ENCODE measurements at regions not wholly inside any gene's neighbourhood (a gene's known extent, or its start where the extent isn't known, plus 50 kb on each side); places are given as distances from the start of the nearest gene placed in this dataset.
A peak's percentile ranks its signal among the peaks of the same experiment; 100 is the strongest.

GRCh38 chr1:221946768-221947167 is 204.9 kb upstream of the DUSP10 start:
- no peak for TF ChIP-seq CTCF (IDR thresholded peaks at IDR 0.05)
- ATAC-seq: no peak
- no peak for DNase-seq
- H3K9me3 ChIP-seq: peaks cover 5% of the 10 kb centered on the region
- intact Hi-C loops (cut with DNase I, micrococcal nuclease): no loop called here
- no peak overlapping the region for H3K4me3 ChIP-seq
- no peaks in the 10 kb centered on the region for H3K4me1 ChIP-seq (ENCODE audit: low read depth)
- H3K36me3 ChIP-seq (ENCODE audit: low read depth): no peaks in the 10 kb centered on the region

- DNase-seq (no peak), ATAC-seq (no peak)
- TF ChIP-seq CTCF (IDR thresholded peaks at IDR 0.05): no peak
- intact Hi-C loops (cut with DNase I, micrococcal nuclease): no loop called here
- Histone ChIP-seq H3K9me3 (peaks cover 5% of the 10 kb centered on the region), H3K4me1 (ENCODE audit: low read depth) (no peaks in the 10 kb centered on the region), H3K36me3 (ENCODE audit: low read depth) (no peaks in the 10 kb centered on the region), H3K4me3 (no peak overlapping the region)
These were observed 203.8 kb upstream of the DUSP10 start for GRCh38 chr1:221945669-221946068.

- ATAC-seq (no peak), DNase-seq (no peak)
- Histone ChIP-seq H3K4me3 (no peak overlapping the region), H3K36me3 (ENCODE audit: low read depth) (no peaks in the 10 kb centered on the region), H3K4me1 (ENCODE audit: low read depth) (no peaks in the 10 kb centered on the region), H3K9me3 (peaks cover 5% of the 10 kb centered on the region)
- no peak for TF ChIP-seq CTCF (IDR thresholded peaks at IDR 0.05)
- intact Hi-C loops (cut with DNase I, micrococcal nuclease): no loop called here
These were observed 202.5 kb upstream of the DUSP10 start for GRCh38 chr1:221944247-221944870.

- peaks cover 5% of the 10 kb centered on the region for H3K9me3 ChIP-seq
- H3K36me3 ChIP-seq (ENCODE audit: low read depth): no peaks in the 10 kb centered on the region
- DNase-seq (no peak), ATAC-seq (no peak)
- no peak overlapping the region for H3K4me3 ChIP-seq
- no peaks in the 10 kb centered on the region for H3K4me1 ChIP-seq (ENCODE audit: low read depth)
- intact Hi-C loops (cut with DNase I, micrococcal nuclease): no loop called here
- TF ChIP-seq CTCF (IDR thresholded peaks at IDR 0.05): no peak
These were observed 198.7 kb upstream of the DUSP10 start for GRCh38 chr1:221940631-221941030.

- DNase-seq: peak in 1 of 3 donors; percentile 28
- Histone ChIP-seq H3K4me3 (no peak overlapping the region), H3K36me3 (ENCODE audit: low read depth) (no peaks in the 10 kb centered on the region), H3K4me1 (ENCODE audit: low read depth) (no peaks in the 10 kb centered on the region), H3K9me3 (peaks cover 5% of the 10 kb centered on the region)
- intact Hi-C loops (cut with DNase I, micrococcal nuclease): no loop called here
- TF ChIP-seq CTCF (IDR thresholded peaks at IDR 0.05): no peak
- ATAC-seq: peak; percentile 58
These were observed 197.7 kb upstream of the DUSP10 start for GRCh38 chr1:221939607-221940006.

Data from mucosa of descending colon (tissue), 3 donors.